ENCODE measurements at regions not wholly inside any gene's neighbourhood (a gene's known extent, or its start where the extent isn't known, plus 50 kb on each side); places are given as distances from the start of the nearest gene placed in this dataset.

GRCh38 chr3:124076235-124076634, 84.3 kb upstream of the ROPN1 start:
- TF ChIP-seq, protein P1, sequence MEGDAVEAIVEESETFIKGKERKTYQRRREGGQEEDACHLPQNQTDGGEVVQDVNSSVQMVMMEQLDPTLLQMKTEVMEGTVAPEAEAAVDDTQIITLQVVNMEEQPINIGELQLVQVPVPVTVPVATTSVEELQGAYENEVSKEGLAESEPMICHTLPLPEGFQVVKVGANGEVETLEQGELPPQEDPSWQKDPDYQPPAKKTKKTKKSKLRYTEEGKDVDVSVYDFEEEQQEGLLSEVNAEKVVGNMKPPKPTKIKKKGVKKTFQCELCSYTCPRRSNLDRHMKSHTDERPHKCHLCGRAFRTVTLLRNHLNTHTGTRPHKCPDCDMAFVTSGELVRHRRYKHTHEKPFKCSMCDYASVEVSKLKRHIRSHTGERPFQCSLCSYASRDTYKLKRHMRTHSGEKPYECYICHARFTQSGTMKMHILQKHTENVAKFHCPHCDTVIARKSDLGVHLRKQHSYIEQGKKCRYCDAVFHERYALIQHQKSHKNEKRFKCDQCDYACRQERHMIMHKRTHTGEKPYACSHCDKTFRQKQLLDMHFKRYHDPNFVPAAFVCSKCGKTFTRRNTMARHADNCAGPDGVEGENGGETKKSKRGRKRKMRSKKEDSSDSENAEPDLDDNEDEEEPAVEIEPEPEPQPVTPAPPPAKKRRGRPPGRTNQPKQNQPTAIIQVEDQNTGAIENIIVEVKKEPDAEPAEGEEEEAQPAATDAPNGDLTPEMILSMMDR (IDR thresholded peaks at IDR 0.05), result no peak
- no peak for TF ChIP-seq POLR2A (IDR thresholded peaks at IDR 0.05)
